GM21825 (cell line): ENCODE measurements at regions not wholly inside any gene's neighbourhood (a gene's known extent, or its start where the extent isn't known, plus 50 kb on each side); places are given as distances from the start of the nearest gene placed in this dataset.

Experiments used
- ATAC-seq: cut with Tn5 transposase; IDR thresholded peaks from one replicate; pipeline ENCODE4 v1.9.1; 2021; ENCODE audit warnings: mild to moderate bottlenecking, moderate library complexity; ENCODE audit not compliant: unreplicated experiment

DNA sequence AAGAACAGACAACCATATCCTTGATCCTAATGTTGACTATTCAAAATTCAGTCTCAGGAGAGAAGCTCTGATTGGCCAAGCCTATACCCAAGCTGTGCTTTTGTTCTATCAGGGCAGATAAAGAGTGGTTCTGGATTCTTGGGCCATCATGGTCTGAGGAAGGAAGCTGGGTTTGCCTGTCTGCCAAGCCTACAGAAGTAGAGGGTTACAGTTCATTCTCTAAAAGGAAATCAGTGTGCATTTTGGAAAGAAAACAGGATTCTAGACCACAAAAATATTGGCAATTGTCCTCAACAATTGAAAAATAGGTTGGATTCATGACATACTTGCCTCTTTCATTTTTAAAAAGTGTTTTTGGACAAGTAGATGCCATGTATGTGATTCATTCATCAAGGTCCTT, 145.4 kb upstream of the BMP2 start:
- ATAC-seq, result no peak

GRCh38 chr20:6618051-6618450, 149.4 kb upstream of the BMP2 start:
- no peak for ATAC-seq

- no peak for ATAC-seq
These were observed 151.1 kb upstream of the BMP2 start for GRCh38 chr20:6616421-6616820.

GRCh38 chr20:6614836-6615235, 152.7 kb upstream of the BMP2 start:
- no peak for ATAC-seq

DNA sequence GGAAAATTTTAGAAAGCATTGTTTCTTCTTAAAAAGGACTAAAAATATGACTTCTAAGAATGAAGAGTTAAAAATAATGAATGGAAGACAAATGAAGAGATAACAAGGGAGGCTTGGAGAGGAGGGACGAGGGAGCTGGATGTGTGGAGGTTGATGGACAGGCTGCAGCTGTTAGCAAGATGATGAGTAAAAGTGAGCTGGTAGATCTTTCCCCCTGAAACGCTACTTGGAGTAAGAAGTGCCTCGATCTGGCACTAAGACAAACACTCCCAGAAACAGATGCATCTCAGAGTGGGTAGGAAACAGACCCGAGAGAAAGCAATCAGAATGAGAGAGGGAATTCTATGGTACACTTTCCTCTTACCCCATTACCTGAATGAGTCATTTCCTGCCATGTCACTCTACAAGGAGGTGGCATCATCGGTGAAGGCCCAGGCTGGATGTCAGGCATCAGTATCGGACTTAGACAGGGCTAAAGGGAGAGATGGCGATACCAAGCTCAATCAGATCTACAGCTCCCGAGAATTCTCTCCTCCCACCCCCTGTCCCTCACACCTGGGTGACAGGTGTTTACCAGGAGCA, 154.1 kb upstream of the BMP2 start:
- peak; percentile 75 for ATAC-seq

DNA sequence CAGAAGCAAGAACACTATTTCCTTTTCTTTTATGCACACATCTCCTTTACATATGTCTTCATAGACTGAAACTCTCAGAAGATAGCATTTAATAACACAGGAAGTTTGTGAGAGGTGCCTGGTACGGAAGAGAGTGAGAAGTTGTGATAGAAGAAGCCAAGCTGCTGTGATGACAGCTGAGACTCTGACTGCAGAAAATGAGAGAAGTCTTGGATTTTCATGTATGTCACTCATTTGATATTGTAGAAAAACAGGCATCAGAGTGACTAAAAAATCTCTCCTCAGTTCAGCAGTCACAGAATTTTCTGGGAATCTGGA, 154.9 kb upstream of the BMP2 start:
- ATAC-seq, result no peak

GRCh38 chr20:6611911-6612605, 155.4 kb upstream of the BMP2 start:
- ATAC-seq, result no peak

- no peak for ATAC-seq
These were observed 160.8 kb upstream of the BMP2 start for GRCh38 chr20:6606651-6607050.

DNA sequence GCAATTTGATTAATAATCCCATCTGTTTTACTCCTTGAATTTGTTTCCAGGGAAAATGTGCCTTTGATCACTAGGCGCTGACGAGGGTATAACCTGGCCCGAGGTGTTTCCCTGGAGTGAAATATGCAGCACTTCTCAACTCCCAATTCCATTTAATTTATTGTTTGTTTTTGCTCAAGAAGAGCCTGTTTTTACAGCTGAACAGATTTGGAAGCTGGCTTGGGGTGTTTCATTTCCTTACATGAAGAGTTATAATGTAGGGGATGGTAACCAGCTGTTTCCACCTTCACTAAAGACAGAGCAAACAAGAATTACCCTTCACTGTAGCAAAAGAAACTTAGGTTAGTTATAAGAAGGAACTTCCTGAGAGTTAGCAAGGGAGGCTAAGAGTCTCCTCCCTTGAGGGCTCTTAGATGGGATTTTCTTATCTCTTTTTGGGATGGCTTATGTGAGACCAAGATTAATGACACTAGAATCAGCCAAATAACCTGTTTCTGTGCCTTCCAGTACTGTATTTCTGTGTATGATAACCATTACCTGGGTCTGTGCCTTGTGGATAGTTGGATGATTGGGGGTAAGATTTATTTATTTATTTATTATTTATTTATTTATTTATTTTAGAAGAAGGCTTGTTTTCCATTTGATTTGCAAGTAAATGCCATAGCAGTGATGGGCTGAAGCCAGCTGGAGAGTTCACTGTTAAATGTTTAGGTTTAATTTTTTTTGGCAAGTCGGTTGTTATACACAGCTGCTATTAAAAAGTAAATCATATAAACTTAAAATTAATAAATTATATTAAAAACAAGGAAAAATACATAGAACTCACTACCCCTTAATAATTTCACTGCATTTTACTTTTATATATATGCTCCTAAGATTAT, 162.2 kb upstream of the BMP2 start:
- no peak for ATAC-seq

DNA sequence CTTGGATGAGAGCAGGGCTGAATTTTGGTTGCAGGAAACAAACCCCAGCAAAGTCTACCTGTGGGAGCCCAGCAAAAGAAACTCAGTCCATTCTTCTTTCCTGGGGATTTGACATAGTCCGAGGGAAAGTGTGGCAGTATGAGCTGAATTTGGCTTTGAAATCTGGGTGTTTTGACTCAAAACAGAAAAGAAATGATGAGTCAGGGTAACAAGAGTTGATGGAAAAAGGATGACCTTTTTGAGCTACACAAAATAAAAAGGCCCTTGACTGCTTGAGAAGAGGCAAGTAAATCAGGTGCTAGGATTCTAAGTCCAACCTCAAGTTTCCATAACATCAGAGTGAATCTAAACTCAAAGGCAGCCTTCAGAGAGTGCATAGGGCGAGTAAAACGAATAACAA, 163.3 kb upstream of the BMP2 start:
- no peak for ATAC-seq

- no peak for ATAC-seq
These were observed 167.4 kb upstream of the BMP2 start for GRCh38 chr20:6599876-6600735.

GRCh38 chr20:6595704-6596103, 171.8 kb upstream of the BMP2 start:
- ATAC-seq, result no peak

- ATAC-seq, result no peak
These were observed 176.4 kb upstream of the BMP2 start for GRCh38 chr20:6590891-6591637.

DNA sequence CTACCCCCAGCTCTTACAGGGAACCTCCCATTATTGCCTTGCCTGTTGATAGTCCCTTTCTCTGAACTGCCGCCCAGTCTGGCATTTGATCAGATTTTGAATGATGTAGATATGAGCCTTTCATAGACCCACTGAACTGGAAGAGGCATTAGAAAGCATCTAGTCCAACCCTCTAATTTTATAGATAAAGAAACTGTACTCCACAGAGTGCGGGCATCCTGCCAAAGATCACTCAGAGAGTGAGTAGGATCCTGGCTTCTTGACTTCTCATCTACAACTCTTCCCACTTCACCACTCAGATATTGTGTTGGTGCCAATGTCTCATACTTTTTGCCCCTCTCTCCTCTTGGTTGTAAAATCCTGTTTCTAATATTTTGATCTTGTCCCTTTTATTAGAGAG, 179.2 kb upstream of the BMP2 start:
- ATAC-seq, result no peak

- peak; percentile 88 for ATAC-seq
These were observed 184.2 kb upstream of the BMP2 start for GRCh38 chr20:6583134-6583738.

- ATAC-seq, result no peak
These were observed 185.0 kb upstream of the BMP2 start for GRCh38 chr20:6582449-6582848.

DNA sequence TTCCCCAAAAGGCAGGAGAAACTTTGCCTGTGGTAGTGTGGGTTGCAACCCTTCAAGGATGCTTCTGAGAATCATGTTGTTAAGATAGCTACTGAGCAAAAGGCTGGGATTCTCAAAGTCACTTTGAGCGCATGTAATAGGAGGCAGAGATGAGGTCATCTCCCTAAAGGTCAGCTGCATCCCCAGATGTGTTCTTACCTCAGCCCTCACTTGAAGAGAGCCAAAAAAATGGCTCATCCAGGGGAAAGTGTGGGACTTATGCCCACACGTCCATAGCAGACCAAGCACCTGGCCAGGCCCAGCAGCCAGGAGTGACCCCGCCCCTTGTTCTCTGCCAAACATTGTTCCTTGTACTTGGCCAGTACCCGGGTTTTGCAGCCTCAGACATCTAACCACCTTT, 187.0 kb upstream of the BMP2 start:
- ATAC-seq, result no peak

DNA sequence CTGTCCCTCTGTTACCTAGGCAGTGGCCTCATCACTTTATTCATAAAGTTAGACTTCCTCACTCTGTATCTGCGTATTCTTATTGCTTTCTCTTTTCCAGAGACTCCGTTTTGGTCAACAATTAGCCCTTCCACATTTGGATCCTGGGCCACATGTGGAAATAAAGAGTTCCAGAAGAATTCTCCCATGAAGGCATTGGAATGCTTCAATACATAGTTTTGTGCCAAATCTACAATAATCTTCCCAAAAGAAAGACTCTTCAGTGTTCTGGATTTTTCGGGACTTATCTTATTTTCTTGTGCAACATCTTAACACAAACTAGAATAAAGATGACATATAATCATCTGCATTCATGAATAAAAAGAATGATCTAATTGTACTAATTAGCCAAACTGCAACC, 187.7 kb upstream of the BMP2 start:
- ATAC-seq, result no peak

GRCh38 chr20:6579417-6579816, 188.1 kb upstream of the BMP2 start:
- ATAC-seq, result no peak

- no peak for ATAC-seq
These were observed 190.0 kb upstream of the BMP2 start for GRCh38 chr20:6577451-6577850.
